Loucy (cell line): ENCODE measurements at regions not wholly inside any gene's neighbourhood (a gene's known extent, or its start where the extent isn't known, plus 50 kb on each side); places are given as distances from the start of the nearest gene placed in this dataset.

ENCODE experiments used
- CTCF ChIP-seq: fragments of 200-600 bp; sonication (generic); conservative IDR thresholded peaks from 2 replicates; pipeline ENCODE4 v1.5.1; 2014; ENCODE audit warnings: mild to moderate bottlenecking, antibody characterized with exemption, low read length
- EZH2phosphoT487 ChIP-seq: fragments of 200-600 bp; IDR thresholded peaks from 2 replicates; pipeline ENCODE4 v1.6.1; 2018; ENCODE audit warnings: antibody characterized with exemption, mild to moderate bottlenecking, moderate library complexity, borderline replicate concordance

- TF ChIP-seq CTCF, result no peak
- no peak for TF ChIP-seq EZH2phosphoT487
Measured at GRCh38 chr22:25318081-25318823, 98.8 kb downstream of the CRYBB2 start.
